SJSA1 (cell line): ENCODE measurements at regions not wholly inside any gene's neighbourhood (a gene's known extent, or its start where the extent isn't known, plus 50 kb on each side); places are given as distances from the start of the nearest gene placed in this dataset.
A peak's percentile ranks its signal among the peaks of the same experiment; 100 is the strongest.

ENCODE experiments used
- DNase-seq, 2 experiments: peaks; one replicate each; pipeline ENCODE4 v3.0.0-alpha.2; 2015 to 2020; ENCODE audit warnings: low spot score in 2 of 2, low read depth in 1 of 2
- H3K27ac ChIP-seq: fragments of 250-450 bp; sonication (Bioruptor Pico); 2 replicates; pipeline ENCODE4 v1.5.1; 2020; ENCODE audit warnings: mild to moderate bottlenecking, moderate library complexity
- H3K27me3 ChIP-seq: fragments of 250-450 bp; sonication (Bioruptor Pico); replicated peaks from 2 replicates; pipeline ENCODE4 v1.5.1; 2020; ENCODE audit warnings: mild to moderate bottlenecking, moderate library complexity
- H3K36me3 ChIP-seq: fragments of 250-450 bp; sonication (Bioruptor Pico); 2 replicates; pipeline ENCODE4 v1.5.1; 2020; ENCODE audit warnings: mild to moderate bottlenecking
- H3K4me1 ChIP-seq: fragments of 250-450 bp; sonication (Bioruptor Pico); replicated peaks from 2 replicates; pipeline ENCODE4 v1.6.1; 2021; ENCODE audit warnings: mild to moderate bottlenecking
- H3K4me3 ChIP-seq: fragments of 250-450 bp; sonication (Bioruptor Pico); 2 replicates; pipeline ENCODE4 v1.5.1; 2020; ENCODE audit warnings: mild to moderate bottlenecking
- H3K9me3 ChIP-seq: fragments of 250-450 bp; sonication (Bioruptor Pico); replicated peaks from 2 replicates; pipeline ENCODE4 v1.5.1; 2020; ENCODE audit warnings: mild to moderate bottlenecking

GRCh38 chr2:236862961-236863728 lies 222.5 kb upstream of the COPS8 start:
- DNase-seq = peak; percentile 75 to 82
- Histone ChIP-seq H3K9me3 (peaks cover 5% of the 10 kb centered on the region; the same call in 1 of the 2 replicates), H3K27ac (peak overlapping the region; percentile 45), H3K36me3 (no peaks in the 10 kb centered on the region), H3K27me3 (no peaks in the 10 kb centered on the region), H3K4me3 (no peak overlapping the region), H3K4me1 (peaks cover 28% of the 10 kb centered on the region)

GRCh38 chr2:236863729-236864126 lies 222.0 kb upstream of the COPS8 start:
- H3K4me3 ChIP-seq = no peak overlapping the region
- H3K4me1 ChIP-seq = peaks cover 32% of the 10 kb centered on the region
- no peaks in the 10 kb centered on the region for H3K36me3 ChIP-seq
- peak in 1 of 2 experiments; percentile 31 for DNase-seq
- H3K27me3 ChIP-seq = no peaks in the 10 kb centered on the region
- H3K27ac ChIP-seq = peak overlapping the region; percentile 45
- peaks cover 5% of the 10 kb centered on the region; the same call in 1 of the 2 replicates for H3K9me3 ChIP-seq

- no peaks in the 10 kb centered on the region for H3K27me3 ChIP-seq
- H3K9me3 ChIP-seq = peaks cover 5% of the 10 kb centered on the region; the same call in 1 of the 2 replicates
- no peak overlapping the region for H3K4me3 ChIP-seq
- peak in 1 of 2 experiments; percentile 16 for DNase-seq
- H3K36me3 ChIP-seq = no peaks in the 10 kb centered on the region
- peaks cover 37% of the 10 kb centered on the region for H3K4me1 ChIP-seq
- H3K27ac ChIP-seq = no peak overlapping the region
Observed at GRCh38 chr2:236865052-236865451, 220.6 kb upstream of the COPS8 start.

- DNase-seq = peak in 1 of 2 experiments; percentile 11
Observed at GRCh38 chr2:236866542-236867340, 218.9 kb upstream of the COPS8 start.

GRCh38 chr2:236867441-236868260 lies 218.0 kb upstream of the COPS8 start:
- peak; percentile 74 to 85 for DNase-seq
- Histone ChIP-seq H3K4me3 (no peak overlapping the region), H3K27me3 (no peaks in the 10 kb centered on the region), H3K4me1 (peaks cover 54% of the 10 kb centered on the region), H3K9me3 (peaks cover 5% of the 10 kb centered on the region; the same call in 1 of the 2 replicates), H3K36me3 (no peaks in the 10 kb centered on the region), H3K27ac (peak overlapping the region; percentile 76)

More at GRCh38 chr2:236866542-236867340, 218.9 kb upstream of the COPS8 start:
- Histone ChIP-seq H3K9me3 (peaks cover 5% of the 10 kb centered on the region; the same call in 1 of the 2 replicates), H3K36me3 (no peaks in the 10 kb centered on the region), H3K27ac (no peak overlapping the region), H3K4me3 (no peak overlapping the region), H3K4me1 (peaks cover 50% of the 10 kb centered on the region), H3K27me3 (no peaks in the 10 kb centered on the region)

GRCh38 chr2:236870370-236870769 lies 215.3 kb upstream of the COPS8 start:
- no peak for DNase-seq
- peaks cover 42% of the 10 kb centered on the region for H3K4me1 ChIP-seq
- peak overlapping the region; percentile 85 for H3K27ac ChIP-seq
- H3K36me3 ChIP-seq = no peaks in the 10 kb centered on the region
- no peak overlapping the region for H3K4me3 ChIP-seq
- H3K27me3 ChIP-seq = no peaks in the 10 kb centered on the region
- H3K9me3 ChIP-seq = peaks cover under 1% of the 10 kb centered on the region; the same call in 1 of the 2 replicates

GRCh38 chr2:236871500-236872001 lies 214.1 kb upstream of the COPS8 start:
- Histone ChIP-seq H3K36me3 (no peaks in the 10 kb centered on the region), H3K4me1 (peaks cover 49% of the 10 kb centered on the region), H3K27ac (peak overlapping the region; percentile 85), H3K4me3 (no peak overlapping the region), H3K9me3 (no peaks in the 10 kb centered on the region), H3K27me3 (no peaks in the 10 kb centered on the region)
- DNase-seq = peak; percentile 94 to 95

GRCh38 chr2:236872015-236872414 lies 213.7 kb upstream of the COPS8 start:
- peak overlapping the region; percentile 85 for H3K27ac ChIP-seq
- peaks cover 48% of the 10 kb centered on the region for H3K4me1 ChIP-seq
- no peak overlapping the region for H3K4me3 ChIP-seq
- H3K36me3 ChIP-seq = no peaks in the 10 kb centered on the region
- H3K27me3 ChIP-seq = no peaks in the 10 kb centered on the region
- no peak for DNase-seq
- H3K9me3 ChIP-seq = no peaks in the 10 kb centered on the region

GRCh38 chr2:236872981-236873380 lies 212.7 kb upstream of the COPS8 start:
- H3K4me1 ChIP-seq = peaks cover 38% of the 10 kb centered on the region
- H3K9me3 ChIP-seq = no peaks in the 10 kb centered on the region
- peak in 1 of 2 experiments; percentile 21 for DNase-seq
- no peaks in the 10 kb centered on the region for H3K27me3 ChIP-seq
- H3K27ac ChIP-seq = no peak overlapping the region
- H3K36me3 ChIP-seq = no peaks in the 10 kb centered on the region
- no peak overlapping the region for H3K4me3 ChIP-seq

GRCh38 chr2:236873636-236874035 lies 212.1 kb upstream of the COPS8 start:
- Histone ChIP-seq H3K27me3 (no peaks in the 10 kb centered on the region), H3K36me3 (no peaks in the 10 kb centered on the region), H3K27ac (no peak overlapping the region), H3K4me1 (peaks cover 34% of the 10 kb centered on the region), H3K9me3 (no peaks in the 10 kb centered on the region), H3K4me3 (no peak overlapping the region)
- no peak for DNase-seq

- H3K4me1 ChIP-seq = peaks cover 28% of the 10 kb centered on the region
- H3K4me3 ChIP-seq = no peak overlapping the region
- no peak overlapping the region for H3K27ac ChIP-seq
- peak in 1 of 2 experiments; percentile 16 for DNase-seq
- no peaks in the 10 kb centered on the region for H3K36me3 ChIP-seq
- H3K27me3 ChIP-seq = no peaks in the 10 kb centered on the region
- H3K9me3 ChIP-seq = no peaks in the 10 kb centered on the region
Observed at GRCh38 chr2:236874866-236875481, 210.7 kb upstream of the COPS8 start.

- Histone ChIP-seq H3K4me1 (peaks cover 22% of the 10 kb centered on the region), H3K36me3 (no peaks in the 10 kb centered on the region), H3K27me3 (no peaks in the 10 kb centered on the region), H3K27ac (no peak overlapping the region), H3K9me3 (no peaks in the 10 kb centered on the region), H3K4me3 (no peak overlapping the region)
- peak in 1 of 2 experiments; percentile 47 for DNase-seq
Observed at GRCh38 chr2:236875906-236876505, 209.7 kb upstream of the COPS8 start.
